ENCODE measurements at regions not wholly inside any gene's neighbourhood (a gene's known extent, or its start where the extent isn't known, plus 50 kb on each side); places are given as distances from the start of the nearest gene placed in this dataset.

DNA sequence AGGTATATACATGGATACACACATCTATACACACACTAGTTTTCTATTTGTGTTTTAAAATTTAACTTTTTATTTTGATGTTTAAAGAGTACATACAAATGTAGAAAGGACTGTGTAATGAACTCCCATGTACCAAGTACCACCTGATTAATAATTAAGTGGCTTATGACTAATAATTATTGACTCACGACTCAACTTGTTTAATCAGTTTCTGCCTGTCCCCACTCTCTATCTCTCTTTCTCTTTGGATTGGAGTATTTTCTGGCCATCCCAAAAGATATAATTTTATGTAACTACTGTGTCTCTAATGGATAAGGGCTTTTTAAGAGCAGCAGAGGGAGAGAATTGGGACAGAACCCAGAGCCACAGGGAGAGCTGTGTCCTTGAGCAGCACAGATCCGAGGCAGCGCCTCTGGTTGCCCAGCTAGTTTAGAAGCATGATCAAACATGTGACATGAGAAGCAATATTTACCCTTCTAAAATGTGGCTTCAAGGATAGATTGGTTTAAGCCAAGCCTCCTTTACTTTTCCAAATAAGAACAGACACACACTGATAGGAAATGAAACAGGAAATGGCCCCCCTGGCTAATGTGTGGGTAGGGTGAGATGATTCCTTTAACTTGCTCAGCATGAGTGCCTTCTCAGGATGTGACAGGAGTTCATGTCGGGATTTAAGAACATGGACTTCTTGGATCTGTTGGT, 81.0 kb downstream of the ERMARD start:
- TF ChIP-seq TAF1 (IDR thresholded peaks at IDR 0.05; ENCODE audit: borderline replicate concordance, low read depth, low read length) = no peak
- no peak for TF ChIP-seq POLR2AphosphoS5 (IDR thresholded peaks at IDR 0.05; ENCODE audit: low read depth, low read length)
- TF ChIP-seq, protein P1, sequence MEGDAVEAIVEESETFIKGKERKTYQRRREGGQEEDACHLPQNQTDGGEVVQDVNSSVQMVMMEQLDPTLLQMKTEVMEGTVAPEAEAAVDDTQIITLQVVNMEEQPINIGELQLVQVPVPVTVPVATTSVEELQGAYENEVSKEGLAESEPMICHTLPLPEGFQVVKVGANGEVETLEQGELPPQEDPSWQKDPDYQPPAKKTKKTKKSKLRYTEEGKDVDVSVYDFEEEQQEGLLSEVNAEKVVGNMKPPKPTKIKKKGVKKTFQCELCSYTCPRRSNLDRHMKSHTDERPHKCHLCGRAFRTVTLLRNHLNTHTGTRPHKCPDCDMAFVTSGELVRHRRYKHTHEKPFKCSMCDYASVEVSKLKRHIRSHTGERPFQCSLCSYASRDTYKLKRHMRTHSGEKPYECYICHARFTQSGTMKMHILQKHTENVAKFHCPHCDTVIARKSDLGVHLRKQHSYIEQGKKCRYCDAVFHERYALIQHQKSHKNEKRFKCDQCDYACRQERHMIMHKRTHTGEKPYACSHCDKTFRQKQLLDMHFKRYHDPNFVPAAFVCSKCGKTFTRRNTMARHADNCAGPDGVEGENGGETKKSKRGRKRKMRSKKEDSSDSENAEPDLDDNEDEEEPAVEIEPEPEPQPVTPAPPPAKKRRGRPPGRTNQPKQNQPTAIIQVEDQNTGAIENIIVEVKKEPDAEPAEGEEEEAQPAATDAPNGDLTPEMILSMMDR (IDR thresholded peaks at IDR 0.05) = no peak
- TF ChIP-seq, protein P2, sequence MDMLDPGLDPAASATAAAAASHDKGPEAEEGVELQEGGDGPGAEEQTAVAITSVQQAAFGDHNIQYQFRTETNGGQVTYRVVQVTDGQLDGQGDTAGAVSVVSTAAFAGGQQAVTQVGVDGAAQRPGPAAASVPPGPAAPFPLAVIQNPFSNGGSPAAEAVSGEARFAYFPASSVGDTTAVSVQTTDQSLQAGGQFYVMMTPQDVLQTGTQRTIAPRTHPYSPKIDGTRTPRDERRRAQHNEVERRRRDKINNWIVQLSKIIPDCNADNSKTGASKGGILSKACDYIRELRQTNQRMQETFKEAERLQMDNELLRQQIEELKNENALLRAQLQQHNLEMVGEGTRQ (IDR thresholded peaks at IDR 0.05; ENCODE audit: borderline replicate concordance, low read depth, low read length) = no peak
- TF ChIP-seq TEAD4 (IDR thresholded peaks at IDR 0.05; ENCODE audit: borderline replicate concordance, insufficient read depth) = no peak
- no peak for TF ChIP-seq RXRA (IDR thresholded peaks at IDR 0.05; ENCODE audit: borderline replicate concordance, low read depth)
- no peak for TF ChIP-seq RCOR1 (IDR thresholded peaks at IDR 0.05; ENCODE audit: low read length)

Measured in SK-N-SH (cell line).